HG03432 (cell line): ENCODE measurements at regions not wholly inside any gene's neighbourhood (a gene's known extent, or its start where the extent isn't known, plus 50 kb on each side); places are given as distances from the start of the nearest gene placed in this dataset.

Source experiments
- ATAC-seq: cut with Tn5 transposase; IDR thresholded peaks from one replicate; pipeline ENCODE4 v1.9.1; 2021; ENCODE audit warnings: mild to moderate bottlenecking, moderate library complexity; ENCODE audit not compliant: unreplicated experiment

GRCh38 chr2:30367232-30368070 lies 79.6 kb upstream of the LCLAT1 start:
- ATAC-seq = no peak

- ATAC-seq = no peak
These were observed 78.8 kb upstream of the LCLAT1 start for GRCh38 chr2:30368258-30368657.

GRCh38 chr2:30371028-30371689 lies 75.9 kb upstream of the LCLAT1 start:
- ATAC-seq = no peak

GRCh38 chr2:30371772-30372373 lies 75.2 kb upstream of the LCLAT1 start:
- ATAC-seq = no peak

GRCh38 chr2:30372826-30373225 lies 74.2 kb upstream of the LCLAT1 start:
- ATAC-seq = no peak

- ATAC-seq = no peak
These were observed 73.2 kb upstream of the LCLAT1 start for GRCh38 chr2:30373881-30374302.

GRCh38 chr2:30374380-30374779 lies 72.7 kb upstream of the LCLAT1 start:
- no peak for ATAC-seq

- ATAC-seq = no peak
These were observed 71.1 kb upstream of the LCLAT1 start for GRCh38 chr2:30375915-30376314.

GRCh38 chr2:30379481-30379880 lies 67.6 kb upstream of the LCLAT1 start:
- no peak for ATAC-seq

- ATAC-seq = no peak
These were observed 66.2 kb upstream of the LCLAT1 start for GRCh38 chr2:30380824-30381223.

GRCh38 chr2:30382162-30382783 lies 64.8 kb upstream of the LCLAT1 start:
- ATAC-seq = no peak

GRCh38 chr2:30382995-30383394 lies 64.1 kb upstream of the LCLAT1 start:
- no peak for ATAC-seq

GRCh38 chr2:30385327-30385726 lies 61.7 kb upstream of the LCLAT1 start:
- no peak for ATAC-seq

- ATAC-seq = no peak
These were observed 54.9 kb upstream of the LCLAT1 start for GRCh38 chr2:30392097-30392496.

- ATAC-seq = no peak
These were observed 53.5 kb upstream of the LCLAT1 start for GRCh38 chr2:30393510-30393909.

GRCh38 chr2:30394096-30394495 lies 53.0 kb upstream of the LCLAT1 start:
- ATAC-seq = no peak

GRCh38 chr2:30396436-30397232 lies 50.4 kb upstream of the LCLAT1 start:
- no peak for ATAC-seq
